ENCODE measurements at regions not wholly inside any gene's neighbourhood (a gene's known extent, or its start where the extent isn't known, plus 50 kb on each side); places are given as distances from the start of the nearest gene placed in this dataset.

DNA sequence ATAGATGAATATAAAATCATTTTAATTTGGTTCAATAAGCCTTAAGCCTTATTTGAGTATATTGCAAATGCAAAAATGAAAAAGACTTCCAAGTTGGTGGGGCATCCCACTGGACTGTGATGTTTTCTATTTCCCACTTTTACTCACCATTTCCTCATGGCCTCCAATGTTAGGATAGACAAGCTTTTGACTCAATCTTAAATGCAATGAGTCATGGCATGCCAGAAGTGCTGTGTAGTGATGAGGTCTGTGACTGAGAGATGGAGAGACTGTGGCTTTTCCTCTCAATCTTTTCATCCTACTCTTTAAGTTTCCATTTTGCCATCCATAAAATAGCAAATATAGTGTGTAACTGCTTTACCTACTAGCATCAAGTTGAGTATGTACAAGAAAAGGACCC lies 1401.2 kb upstream of the CELF4 start:
- DNase-seq, result no peak

DNA sequence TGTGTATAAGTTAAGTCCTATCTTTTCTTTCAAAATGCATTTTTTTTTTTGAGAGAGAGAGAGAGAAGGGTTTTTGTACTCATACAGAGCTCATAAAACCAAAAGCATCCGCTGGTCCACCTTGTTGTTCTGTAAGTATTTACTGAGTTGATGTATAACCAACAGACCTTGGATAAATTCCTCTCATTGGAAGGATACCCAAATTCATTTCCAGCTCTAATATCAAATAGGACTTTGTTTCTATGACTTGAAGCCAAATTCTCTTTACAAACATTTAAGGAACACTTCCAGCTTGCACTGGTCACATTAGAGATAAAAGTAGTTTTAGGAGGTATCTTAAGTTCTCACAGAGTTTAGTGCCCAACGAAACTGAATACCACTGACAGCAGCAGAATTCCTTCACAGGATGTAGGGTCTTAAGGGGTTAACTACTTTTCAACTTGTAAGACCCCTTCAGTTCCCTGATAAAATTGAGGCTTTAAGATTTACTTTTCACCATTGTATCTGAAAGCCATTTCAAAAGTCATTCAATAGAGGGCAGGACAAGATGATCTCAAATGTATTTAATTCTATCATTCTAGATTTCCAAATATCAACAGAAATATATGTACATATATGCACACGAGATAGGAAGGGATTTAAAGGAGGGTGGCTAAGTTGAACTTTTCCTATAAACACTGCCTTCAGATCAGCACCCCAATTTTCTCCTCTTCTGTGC lies 1398.5 kb upstream of the CELF4 start:
- no peak for DNase-seq

DNA sequence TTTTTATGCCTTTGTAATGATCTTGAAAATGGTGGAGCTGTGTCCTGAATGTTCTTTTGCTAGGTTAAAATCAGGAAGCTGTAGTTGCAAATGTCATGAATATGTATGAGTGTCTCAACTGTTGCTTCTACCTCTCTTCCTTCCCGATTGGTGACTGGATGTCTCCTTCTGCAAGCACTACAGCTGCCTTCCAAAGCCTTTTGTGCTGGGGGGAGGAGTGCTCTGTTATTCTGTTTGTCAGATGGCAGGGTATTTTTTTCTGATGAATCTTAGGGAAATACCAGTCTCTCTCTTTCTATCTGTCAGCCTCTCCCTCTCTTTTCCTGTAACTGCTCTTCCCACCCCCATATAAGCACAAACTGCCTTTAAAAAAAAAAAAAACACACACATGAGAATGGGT lies 1396.3 kb upstream of the CELF4 start:
- DNase-seq, result no peak

DNA sequence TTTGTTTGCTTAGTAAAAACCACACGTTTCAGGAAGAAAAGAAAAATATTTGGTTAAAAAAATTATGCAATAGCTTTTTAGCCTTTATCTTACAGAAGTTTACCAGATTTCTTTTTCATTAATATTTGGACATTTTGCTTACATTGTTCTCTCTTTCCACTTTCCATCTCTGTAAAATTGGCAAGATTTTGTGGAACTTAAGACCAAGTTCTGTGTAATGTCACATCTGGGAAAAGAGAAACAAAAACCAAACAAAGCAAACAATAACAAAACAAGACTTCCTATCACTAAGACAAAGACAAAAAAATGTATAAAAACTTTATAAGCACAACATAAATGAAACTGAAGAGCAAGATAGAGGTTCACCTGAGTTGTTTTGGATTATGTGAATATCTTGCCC lies 1392.1 kb upstream of the CELF4 start:
- no peak for DNase-seq

DNA sequence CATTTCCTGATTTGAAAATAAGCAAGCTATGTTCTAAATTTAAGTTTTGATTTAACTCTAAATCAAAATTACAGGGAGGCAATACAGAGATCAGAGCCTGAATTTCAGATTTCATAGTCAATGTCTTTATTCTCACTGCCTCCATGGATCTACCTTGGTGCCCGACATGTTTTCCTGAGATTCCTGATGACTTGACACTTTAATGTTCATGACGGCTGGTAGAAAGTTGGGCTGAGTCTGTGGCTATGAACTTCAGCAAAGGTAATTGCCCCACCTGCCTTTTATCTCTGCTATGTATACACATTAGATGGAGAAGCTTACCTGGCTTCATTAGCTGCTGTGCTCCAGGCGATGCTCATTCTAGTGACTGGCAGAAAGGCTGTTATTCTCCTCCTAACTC lies 1390.5 kb upstream of the CELF4 start:
- DNase-seq, result no peak

DNA sequence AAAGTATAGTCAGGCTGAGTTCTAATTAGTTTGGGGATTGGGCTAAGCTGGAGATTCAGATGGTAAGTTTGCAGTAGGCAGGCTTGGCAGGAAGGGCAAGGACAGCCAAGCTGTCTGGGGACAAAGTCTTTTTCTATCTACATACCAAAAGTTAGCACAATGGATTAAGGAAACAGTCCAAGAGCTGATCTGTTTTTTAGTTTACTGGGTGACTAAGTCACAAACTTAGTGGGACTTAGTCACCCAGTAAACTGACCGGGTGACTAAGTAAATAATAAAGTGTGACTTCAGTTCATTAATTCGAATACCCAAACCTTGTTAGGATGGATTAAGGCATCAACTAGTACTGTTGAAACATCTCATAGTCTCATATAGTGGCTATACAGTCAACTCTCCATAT lies 1386.0 kb upstream of the CELF4 start:
- DNase-seq, result no peak

DNA sequence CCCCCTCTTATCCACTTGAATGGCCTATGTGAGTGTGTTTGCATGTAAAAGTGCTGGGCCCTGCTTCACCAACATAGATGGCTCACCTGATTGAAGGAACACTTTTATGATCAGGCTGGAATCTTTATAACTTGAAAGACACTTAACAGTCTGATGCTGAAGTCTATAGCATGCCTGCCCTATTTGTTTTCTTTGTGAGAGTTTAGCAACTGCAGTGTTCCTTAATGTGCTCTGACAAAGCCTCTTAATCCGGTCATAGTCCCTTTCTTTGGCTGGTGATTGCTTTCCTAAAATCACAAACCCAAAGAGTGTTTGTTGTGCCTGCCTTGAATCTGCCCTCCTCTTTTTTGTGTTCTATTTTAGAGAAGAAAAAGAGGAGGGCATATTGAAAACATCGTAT lies 1382.8 kb upstream of the CELF4 start:
- no peak for DNase-seq

DNA sequence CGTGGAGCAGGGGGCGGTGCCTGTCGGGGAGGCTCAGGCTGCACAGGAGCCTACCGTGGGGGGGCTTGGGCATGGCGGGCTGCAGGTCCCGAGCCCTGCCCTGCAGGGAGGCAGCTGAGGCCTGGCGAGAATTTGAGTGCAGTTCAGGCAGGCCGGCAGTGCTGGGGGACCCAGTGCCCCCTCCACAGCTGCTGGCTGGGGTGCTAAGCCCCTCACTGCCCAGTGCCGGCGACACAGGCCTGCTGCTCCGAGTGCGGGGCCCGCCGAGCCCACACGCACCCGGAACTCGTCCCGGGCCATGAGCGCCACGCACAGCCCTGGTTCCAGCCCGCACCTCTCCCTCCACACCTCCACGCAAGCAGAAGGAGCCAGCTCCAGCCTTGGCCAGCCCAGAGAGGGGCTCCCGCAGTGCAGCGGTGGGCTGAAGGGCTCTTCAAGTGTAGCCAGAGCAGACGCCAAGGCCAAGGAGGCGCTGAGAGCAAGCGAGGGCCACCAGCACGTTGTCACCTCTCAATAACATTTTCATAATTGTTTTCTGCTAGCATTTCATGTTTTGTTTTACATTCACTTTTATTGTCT lies 1378.9 kb upstream of the CELF4 start:
- DNase-seq, result no peak

DNA sequence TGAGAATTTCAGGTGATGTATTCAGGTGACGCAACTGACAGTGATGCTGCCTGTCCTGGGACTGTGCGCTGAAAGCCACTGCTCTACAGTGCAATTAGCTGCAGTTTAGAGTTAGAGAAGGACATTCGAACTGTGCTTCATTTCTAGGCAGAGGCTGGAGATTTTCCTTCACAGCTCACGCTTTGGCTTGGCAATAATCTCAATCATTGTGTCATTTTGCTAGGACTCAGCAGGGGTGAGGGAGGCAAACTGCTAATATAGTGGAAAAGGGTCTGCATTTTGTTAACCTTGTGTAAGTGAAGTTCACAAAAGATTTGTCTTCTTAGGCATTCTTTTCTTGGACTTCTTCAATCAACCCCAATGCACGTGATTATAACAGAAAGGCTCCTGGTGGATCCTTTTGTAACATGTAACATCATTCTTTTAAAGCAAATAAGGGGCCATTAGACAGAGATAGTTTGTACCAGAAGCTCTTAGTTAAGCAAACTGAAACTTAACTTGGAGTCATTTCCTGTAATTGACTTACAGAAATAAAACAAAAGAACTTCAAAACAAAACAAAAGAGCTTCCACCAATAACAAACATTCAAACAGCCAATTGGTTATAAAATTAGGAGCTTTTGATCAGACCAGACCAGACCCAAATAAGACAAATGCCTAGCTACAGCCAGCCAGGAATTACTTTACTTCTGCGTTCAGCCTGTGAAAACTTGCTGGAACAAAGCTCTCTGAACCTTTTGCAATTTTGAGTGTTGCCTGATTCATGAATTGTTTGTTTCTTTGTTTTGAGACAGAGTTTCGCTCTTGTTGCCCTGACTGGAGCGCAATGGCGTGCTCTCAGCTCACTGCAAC lies 1376.3 kb upstream of the CELF4 start:
- no peak for DNase-seq

DNA sequence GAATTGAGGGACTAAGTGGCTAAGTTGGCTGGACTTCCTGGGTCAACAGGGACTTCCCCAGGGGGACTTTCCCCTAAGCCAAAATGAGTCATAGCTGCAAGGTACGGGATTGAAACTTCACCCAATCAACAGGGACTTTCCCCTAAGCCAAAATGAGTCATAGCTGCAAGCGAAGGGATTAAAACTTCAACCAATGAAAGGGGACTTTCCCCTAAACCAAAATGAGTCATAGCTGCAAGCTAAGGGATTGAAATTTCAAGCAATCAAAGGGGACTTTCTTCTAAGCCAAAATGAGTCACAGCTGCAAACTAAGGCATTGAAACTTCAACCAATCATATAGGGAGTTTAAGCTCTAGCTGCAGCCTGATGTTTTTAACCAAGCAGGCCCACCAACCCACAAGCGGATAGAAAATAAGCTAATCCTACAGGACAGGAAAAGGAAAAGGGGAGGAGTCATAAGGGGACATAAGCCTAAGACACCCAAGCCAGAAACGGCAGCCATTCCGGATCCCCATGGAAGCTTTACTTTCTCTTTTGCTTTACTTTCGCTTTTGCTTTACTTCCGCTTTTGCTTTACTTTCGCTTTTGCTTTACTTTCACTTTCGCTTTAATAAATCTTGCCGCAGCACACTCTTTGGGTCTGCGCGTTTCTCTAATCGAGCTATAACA lies 1375.4 kb upstream of the CELF4 start:
- DNase-seq, result no peak

DNA sequence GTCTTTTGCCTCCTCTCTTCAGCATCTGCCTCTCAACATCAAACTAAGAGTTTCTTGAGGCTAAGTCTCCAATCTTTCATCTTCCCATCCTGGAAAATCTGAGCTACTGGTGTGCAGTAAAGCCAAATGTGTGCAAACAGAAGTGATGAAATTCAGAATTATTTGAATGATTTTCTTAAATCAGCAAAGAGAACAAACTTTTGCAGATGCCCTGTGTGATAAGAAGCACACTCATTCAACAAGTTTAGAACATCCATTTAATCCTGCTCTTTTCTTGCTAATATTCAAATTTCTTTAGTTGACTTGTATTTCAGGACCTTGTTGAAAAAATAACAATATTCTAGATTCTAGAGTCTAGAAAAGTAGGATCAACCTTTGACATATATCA lies 1374.9 kb upstream of the CELF4 start:
- DNase-seq, result no peak

DNA sequence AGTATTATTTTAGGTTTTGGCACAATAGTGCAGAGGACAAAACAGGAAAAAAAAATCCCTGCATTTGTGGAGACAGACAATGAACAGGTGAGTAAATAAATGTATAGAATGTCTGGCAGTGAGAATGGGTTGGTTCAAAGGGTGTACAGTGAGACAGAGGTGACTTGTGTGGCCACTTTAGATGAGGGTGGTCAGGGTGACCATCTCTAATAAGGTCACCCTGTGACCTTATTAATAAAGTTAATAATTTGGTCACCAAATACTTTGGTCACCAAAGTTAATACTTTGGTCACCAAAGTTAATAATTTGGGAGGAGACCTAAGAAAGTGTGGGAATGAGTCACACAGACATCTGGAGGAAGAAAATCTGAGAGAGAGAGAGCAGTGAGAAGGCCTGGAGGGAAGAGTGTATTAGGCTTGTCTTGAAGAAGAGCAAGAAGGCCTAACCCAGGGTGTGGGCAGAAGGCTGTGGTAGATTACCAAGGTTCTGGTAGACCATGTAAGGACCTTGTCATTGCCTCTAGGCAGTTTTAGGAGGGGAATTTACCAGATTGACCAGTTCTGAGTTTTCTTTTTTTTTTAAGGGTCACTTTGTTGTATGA lies 1368.4 kb upstream of the CELF4 start:
- no peak for DNase-seq

DNA sequence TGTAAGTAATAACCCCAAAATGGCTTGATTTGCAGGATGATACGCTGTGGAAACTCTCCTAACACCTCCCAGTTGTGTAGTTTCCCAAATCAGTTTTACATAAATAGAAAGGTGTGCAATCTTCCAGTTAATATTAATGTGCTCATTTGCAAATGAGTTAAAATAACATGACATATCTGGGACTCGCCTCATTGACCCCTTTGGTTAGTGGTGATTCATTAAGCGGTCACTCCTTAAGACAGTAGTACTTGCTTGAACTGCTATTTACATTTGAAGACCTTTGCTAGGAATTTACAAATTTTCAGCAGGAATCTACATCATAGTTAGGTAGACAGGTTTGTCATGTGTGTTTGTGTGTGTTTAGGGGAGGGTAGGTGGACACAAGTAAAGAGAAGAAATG lies 1367.7 kb upstream of the CELF4 start:
- DNase-seq, result no peak

DNA sequence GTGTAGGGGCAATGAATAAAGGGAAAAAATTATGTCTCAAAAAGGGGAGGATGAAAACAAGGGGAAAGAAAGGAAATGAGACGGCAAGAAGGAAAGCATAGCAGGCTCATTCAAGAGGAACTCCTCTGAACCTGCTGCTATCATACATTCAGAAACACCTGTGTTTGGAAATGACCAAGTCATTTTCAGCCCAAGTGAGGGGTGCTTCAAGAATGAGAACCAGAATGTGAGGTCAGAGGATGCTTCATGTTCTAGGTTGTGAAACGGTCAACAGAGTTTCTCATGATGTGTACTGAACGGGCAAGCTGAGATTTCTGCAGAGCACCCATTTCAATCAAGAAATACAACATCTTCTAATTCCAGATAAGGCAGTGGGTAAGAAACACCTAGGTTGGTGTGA lies 1367.2 kb upstream of the CELF4 start:
- DNase-seq, result no peak

DNA sequence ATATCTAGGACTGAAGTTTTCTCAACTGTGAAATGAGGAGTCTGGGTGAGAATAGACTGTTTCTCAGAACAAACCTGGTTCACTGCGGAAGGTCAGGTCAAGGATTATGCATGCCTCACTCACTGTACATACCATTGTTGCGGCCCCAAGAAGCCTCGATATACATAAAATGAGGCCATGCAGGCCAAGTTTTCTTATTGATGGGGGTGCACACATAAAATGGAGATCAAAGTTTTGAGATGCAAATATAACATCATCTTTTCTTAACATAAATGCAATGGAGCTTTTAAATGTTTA lies 1366.1 kb upstream of the CELF4 start:
- DNase-seq, result no peak

DNA sequence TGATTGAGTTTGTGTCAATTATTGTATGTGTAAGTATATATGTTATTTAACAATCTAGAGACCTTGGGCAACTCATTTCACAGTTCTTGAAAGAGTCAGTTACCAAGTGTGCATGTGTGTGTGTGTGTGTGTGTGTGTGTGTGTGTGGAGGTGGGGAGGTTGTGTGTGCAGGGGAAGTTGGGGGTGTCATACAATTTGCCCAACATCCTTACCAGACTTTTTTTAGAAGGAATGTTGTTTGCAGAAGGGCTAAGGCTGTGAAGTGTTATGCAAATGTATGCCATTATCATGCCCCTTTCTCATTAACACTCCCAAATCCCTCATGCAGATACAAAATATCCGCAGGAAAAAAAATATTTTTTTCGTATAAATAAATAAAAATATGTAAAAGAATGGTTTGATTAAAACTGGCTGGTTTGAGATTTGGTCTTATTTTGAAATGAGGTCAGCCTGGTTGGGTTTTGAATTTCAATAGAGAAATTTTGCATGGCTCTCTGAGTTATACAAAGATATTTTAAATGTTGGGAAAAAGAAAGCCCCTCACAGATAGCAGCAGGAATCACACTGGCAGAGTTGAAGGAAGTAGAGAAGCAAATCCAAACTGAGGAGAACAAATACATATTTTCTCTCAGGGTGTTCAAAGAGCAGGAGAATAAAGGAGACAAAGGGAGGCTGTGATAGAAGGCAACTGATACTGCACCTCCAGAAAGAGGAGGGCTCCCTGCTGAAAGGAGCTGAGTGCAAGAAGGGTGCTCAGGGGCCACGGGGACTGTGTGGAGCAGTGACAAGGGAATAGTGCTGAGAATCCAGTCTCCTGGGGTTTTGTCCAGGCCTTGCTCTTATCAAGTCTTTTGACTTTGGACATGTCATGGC lies 1365.5 kb upstream of the CELF4 start:
- no peak for DNase-seq

DNA sequence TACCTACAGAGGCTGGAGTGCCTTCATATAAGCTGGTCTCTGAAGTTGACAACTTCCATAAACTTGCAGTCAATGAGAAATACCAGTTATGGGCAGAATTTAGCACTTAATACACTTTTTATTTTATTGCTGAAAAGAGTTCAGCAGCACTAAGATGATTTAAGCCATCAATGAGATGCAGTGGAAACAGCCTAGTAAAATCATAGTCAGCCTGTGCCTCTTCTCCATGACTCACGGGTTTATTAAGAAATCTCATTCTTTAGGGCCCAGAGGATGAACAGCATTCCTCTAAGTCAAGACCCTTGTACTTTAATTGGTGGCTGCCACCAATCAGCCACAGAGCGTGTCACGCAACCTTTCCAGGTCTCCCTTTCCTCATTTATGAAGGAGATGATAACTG lies 1357.9 kb upstream of the CELF4 start:
- DNase-seq, result no peak

DNA sequence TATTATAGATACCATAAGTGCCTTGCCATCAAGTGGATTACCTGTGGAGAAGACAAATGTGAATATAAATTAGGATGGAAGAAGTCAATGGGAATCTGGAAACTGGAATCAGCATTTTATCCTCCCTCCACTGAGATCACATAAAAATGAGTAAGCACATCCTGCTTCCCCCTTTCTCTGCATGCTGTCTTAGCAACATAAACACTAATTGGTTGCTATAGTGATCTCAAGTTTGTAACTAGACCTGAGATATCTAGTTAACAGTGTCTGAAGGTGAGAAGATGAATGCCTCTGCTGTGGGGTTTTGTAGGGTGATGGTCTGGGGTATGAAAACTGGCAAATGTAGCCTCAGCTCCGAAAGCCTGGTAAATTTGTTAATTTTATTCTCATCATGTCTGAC lies 1357.5 kb upstream of the CELF4 start:
- DNase-seq, result no peak

DNA sequence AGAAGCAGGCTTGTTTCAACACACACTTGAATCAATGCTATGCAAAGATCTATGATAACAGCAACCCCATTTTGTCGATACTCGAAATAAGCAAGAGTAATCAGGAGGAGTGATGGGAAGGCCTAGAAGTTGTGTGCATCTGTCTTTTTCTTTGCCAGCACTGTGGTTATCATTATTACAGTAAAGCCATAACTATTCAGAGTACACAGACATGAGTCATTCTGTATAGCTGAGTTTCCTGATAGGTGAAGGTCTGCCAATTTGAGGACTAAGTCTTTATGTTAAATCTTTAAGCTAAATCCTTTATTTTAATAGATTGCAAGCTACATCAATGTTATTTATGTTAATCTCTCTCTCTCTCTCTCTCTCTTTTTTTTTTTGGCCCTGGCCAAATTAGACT lies 1344.4 kb upstream of the CELF4 start:
- no peak for DNase-seq

DNA sequence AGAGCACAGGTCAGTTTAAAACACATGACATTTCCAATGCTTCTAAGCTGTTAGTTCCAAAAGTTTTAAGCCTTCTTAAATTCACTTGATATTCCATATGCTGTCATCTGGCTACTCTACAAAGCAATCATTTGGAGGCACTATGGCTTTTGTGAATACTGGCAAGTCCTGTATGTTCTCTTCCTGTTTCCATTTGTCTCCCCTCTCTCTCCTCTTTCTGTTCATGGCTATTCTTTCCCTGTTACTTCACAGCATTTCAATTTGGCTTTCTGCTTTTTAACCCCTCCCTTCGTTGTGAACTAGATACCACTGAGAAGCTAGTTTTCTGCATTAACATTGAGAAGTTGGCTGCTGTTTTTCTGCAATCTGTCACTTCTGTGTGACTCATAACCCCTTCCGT lies 1337.2 kb upstream of the CELF4 start:
- no peak for DNase-seq

DNA sequence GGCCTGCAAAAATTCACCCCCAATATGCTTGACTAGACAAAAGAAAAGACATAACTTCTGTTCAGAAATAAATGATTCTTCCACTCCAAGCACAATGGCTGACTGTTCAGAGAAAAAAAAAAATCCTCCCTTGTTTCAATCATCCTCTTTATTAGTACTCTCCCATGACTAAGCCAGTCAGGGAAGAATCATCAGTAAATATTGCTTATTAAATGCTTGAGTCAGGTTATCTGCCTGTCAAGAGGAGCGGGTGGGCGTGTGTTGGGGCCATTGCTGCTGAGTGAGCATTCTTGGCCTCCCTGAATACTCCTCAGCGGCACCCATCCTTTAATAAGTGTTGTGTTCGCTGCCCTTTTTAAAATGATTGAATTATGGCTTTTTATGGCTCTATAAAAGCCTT lies 1334.8 kb upstream of the CELF4 start:
- no peak for DNase-seq

DNA sequence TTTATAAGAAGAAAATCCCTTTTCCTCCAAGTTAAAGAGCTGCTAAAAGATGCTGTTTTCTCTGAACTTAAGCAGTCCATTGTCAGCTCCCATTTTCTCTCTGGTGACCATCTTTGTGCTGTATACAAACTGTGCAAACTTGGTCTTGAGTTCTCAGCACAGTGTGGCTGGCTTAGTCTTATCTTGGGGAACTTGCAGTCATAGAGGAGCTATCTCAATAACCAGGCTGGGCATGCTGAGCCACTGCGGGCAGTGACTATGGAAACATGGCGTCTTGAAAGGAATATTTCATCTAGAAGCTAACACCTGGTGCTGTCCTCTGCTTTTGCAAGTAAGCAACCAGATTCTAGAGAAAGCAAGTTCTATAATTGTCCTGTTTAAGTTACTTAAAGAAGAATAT lies 1334.4 kb upstream of the CELF4 start:
- no peak for DNase-seq

DNA sequence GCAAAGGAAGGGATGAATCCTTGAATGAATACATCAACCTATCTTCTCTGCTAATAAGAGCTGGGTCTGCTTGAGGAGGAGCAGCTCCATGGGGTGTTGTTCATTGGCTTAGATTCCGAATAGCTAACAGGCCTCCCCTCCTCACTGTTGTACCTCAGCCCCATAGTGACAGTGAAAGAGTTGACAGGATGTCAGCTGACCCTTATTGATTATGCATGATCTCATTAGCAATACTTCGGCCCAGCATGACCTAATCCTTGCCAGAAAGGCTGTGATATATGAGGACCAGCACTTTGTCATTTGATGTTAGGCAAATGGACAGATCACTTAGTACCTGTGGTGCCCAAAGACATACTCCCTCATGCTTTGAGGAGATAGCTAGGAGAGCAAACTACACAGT lies 1333.7 kb upstream of the CELF4 start:
- no peak for DNase-seq
